ENCODE measurements at regions not wholly inside any gene's neighbourhood (a gene's known extent, or its start where the extent isn't known, plus 50 kb on each side); places are given as distances from the start of the nearest gene placed in this dataset.

DNA sequence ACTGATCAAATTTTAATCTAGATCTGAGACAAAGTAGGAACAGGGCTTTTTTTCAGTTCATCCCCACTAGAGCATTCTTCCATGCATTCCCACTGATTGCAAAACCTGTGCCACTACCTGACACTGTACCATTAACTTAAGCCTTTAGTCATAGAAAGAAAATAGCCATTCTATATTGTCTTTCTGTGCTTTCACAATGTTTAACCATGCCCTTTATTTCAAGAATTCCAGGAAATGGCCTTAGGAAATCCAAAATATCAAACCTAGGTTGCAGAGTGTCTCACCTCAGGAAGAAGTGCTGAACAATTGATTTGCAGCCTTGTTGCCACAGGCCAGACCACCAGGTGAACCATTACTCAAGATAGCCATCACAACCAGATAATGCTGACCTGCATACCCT lies 56.2 kb upstream of the TGFBR2 start:
- no peaks in the 10 kb centered on the region for H3K4me1 Mint-ChIP-seq
- H3K36me3 Mint-ChIP-seq = no peaks in the 10 kb centered on the region
- POLR2A ChIA-PET (ENCODE audit: partially characterized antibody) = no interaction called here
- Histone ChIP-seq H3K4me3 (ENCODE audit: low read length in 2 of 2) (no peak overlapping the region), H3K4me1 (ENCODE audit: insufficient read depth, low read length) (no peaks in the 10 kb centered on the region), H3K27me3 (ENCODE audit: insufficient read depth, low read length) (no peaks in the 10 kb centered on the region), H3K36me3 (ENCODE audit: insufficient read depth, low read length) (no peaks in the 10 kb centered on the region), H3K27ac (ENCODE audit: low read depth, low read length) (no peak overlapping the region), H3K9me3 (ENCODE audit: control insufficient read depth in 1 of 2, low read length in 2 of 2) (no peaks in the 10 kb centered on the region)
- CTCF ChIA-PET (ENCODE audit: partially characterized antibody) = no interaction called here
- H3K27ac Mint-ChIP-seq = no peak overlapping the region
- H3K4me3 Mint-ChIP-seq = no peak overlapping the region
- H3K27me3 Mint-ChIP-seq = no peaks in the 10 kb centered on the region
- intact Hi-C loops (cut with micrococcal nuclease) = no loop called here
- H3K9me3 Mint-ChIP-seq = peaks cover 0 to 2% (median 0%) of the 10 kb centered on the region in 8 donors
- no peak for DNase-seq

DNA sequence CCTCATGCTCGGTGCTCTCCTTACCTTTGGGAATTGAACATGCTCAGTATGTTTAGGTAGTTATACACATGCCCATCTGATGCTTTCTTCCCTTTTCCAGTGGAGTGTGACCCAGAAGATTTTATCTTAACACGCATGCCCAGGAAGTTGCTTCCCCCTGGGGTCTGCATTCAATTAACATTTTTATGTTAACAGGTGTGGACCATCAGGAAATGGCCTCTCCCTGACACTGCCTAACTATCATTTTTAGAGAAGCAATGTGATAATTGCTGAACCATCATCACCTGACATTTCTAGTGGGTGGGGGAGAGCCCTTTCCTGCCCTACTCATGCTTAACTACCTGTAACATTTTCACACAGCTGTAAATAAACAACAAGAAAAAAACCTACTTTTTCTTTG lies 55.1 kb upstream of the TGFBR2 start:
- no peak overlapping the region for H3K27ac ChIP-seq (ENCODE audit: low read depth, low read length)
- ChIA-PET CTCF (ENCODE audit: partially characterized antibody) (interaction anchor here (1.1 kb wide), 1 partner anchor 10 kb away, joined by 4 read pairs; no protein-coding TSS in a partner anchor), POLR2A (ENCODE audit: partially characterized antibody) (interaction anchor here (1.1 kb wide), 1 partner anchor 55 kb away, joined by 3 read pairs; the partner anchor contains the start of gene TGFBR2)
- Mint-ChIP-seq H3K27ac (no peak overlapping the region), H3K4me3 (no peak overlapping the region), H3K4me1 (no peaks in the 10 kb centered on the region), H3K27me3 (no peaks in the 10 kb centered on the region), H3K9me3 (peaks cover 0 to 2% (median 0%) of the 10 kb centered on the region in 8 donors), H3K36me3 (no peaks in the 10 kb centered on the region)
- intact Hi-C loops (cut with micrococcal nuclease) = no loop called here
- DNase-seq = no peak
- H3K36me3 ChIP-seq (ENCODE audit: insufficient read depth, low read length) = no peaks in the 10 kb centered on the region
- H3K4me1 ChIP-seq (ENCODE audit: insufficient read depth, low read length) = no peaks in the 10 kb centered on the region
- H3K9me3 ChIP-seq (ENCODE audit: control insufficient read depth in 1 of 2, low read length in 2 of 2) = no peaks in the 10 kb centered on the region
- no peak overlapping the region for H3K4me3 ChIP-seq (ENCODE audit: low read length in 2 of 2)
- no peaks in the 10 kb centered on the region for H3K27me3 ChIP-seq (ENCODE audit: insufficient read depth, low read length)

DNA sequence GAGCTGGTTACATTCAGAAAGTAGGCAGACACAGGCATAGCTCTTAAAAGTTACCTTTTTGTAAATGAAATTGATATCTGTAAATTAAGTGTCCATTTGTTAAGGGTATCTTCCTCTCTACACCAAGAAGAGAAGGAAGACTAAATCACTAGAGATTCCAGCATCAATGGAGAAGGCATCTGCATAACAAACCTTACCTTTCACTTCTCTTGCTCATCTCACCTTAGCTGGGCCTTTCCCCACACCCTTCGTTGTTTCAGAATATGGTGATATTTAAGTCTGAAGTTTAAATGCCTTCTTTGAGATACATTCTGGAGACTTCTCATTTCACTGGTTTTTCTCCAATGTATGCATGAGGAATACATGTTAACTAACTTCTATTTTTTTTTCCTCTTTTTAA lies 54.5 kb upstream of the TGFBR2 start:
- no peaks in the 10 kb centered on the region for H3K9me3 ChIP-seq (ENCODE audit: control insufficient read depth in 1 of 2, low read length in 2 of 2)
- POLR2A ChIA-PET (ENCODE audit: partially characterized antibody) = interaction anchor here (1.1 kb wide), 1 partner anchor 54 kb away, joined by 3 read pairs; the partner anchor contains the start of gene TGFBR2

DNA sequence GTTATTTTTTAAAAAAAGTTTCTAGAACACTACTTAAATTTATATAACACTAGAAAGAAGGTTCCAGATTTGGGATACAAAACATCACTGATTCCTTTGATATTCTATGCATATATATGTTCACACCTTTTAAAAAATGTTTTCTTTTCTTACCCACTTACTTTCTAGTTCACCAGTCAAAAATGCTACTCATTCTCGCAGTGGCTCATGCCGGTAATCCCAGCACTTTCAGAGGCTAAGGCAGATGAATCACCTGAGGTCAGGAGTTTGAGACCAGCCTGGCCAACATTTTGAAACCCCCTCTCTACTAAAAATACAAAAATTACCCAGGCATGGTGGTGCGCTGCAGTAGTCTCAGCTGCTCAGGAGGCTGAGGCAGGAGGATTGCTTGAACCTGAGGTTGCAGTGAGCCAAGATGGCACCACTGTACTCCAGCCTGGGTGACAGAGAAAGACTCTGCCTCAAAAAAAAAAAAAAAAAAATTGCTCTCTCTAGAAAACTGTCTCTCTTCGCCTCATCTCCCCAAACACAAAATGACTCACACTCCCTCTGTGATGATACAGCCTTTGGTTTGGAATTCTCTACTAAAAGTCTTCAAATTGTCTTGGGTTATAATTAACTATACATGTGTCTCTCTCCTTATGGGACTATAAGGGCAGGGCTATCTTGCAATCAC lies 52.6 kb upstream of the TGFBR2 start:
- intact Hi-C loops (cut with micrococcal nuclease) = no loop called here
- POLR2A ChIA-PET (ENCODE audit: partially characterized antibody) = no interaction called here

More for the DNA sequence above, 54.5 kb upstream of the TGFBR2 start:
- Histone ChIP-seq H3K4me1 (ENCODE audit: insufficient read depth, low read length) (no peaks in the 10 kb centered on the region), H3K27ac (ENCODE audit: low read depth, low read length) (no peak overlapping the region), H3K4me3 (ENCODE audit: low read length in 2 of 2) (no peak overlapping the region), H3K27me3 (ENCODE audit: insufficient read depth, low read length) (no peaks in the 10 kb centered on the region), H3K36me3 (ENCODE audit: insufficient read depth, low read length) (no peaks in the 10 kb centered on the region)
- intact Hi-C loops (cut with micrococcal nuclease) = no loop called here
- no peak for DNase-seq
- Mint-ChIP-seq H3K9me3 (peaks cover 0 to 2% (median 0%) of the 10 kb centered on the region in 8 donors), H3K27me3 (no peaks in the 10 kb centered on the region), H3K27ac (no peak overlapping the region), H3K36me3 (no peaks in the 10 kb centered on the region), H3K4me1 (no peaks in the 10 kb centered on the region), H3K4me3 (no peak overlapping the region)
- CTCF ChIA-PET (ENCODE audit: partially characterized antibody) = interaction anchor here (1.1 kb wide), 1 partner anchor 9 kb away, joined by 4 read pairs; no protein-coding TSS in a partner anchor

DNA sequence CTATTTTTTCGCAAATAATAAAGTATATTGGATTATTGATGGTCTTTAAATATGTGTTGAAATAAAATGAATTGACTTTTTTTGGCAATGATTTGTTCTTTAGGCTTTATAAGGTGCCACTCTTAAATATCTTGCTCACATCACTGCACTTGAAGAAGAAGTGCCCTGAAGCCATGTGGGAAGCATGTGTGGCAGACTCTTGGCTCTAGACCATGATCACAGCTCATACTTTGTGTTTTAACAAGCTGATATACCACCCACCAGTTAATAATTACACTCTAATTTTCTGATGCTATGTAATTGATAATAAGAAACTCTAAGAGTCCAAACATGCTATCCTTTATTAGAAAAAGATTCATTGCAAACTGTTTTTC lies 52.1 kb upstream of the TGFBR2 start:
- ChIA-PET POLR2A (ENCODE audit: partially characterized antibody) (no interaction called here), CTCF (ENCODE audit: partially characterized antibody) (no interaction called here)
- H3K27me3 ChIP-seq (ENCODE audit: insufficient read depth, low read length) = no peaks in the 10 kb centered on the region
- no peaks in the 10 kb centered on the region for H3K27me3 Mint-ChIP-seq
- intact Hi-C loops (cut with micrococcal nuclease) = no loop called here
- peaks cover 0 to 3% of the 10 kb centered on the region in 2 donors for H3K36me3 Mint-ChIP-seq
- H3K27ac Mint-ChIP-seq = no peak overlapping the region
- H3K36me3 ChIP-seq (ENCODE audit: insufficient read depth, low read length) = no peaks in the 10 kb centered on the region
- H3K4me1 ChIP-seq (ENCODE audit: insufficient read depth, low read length) = no peaks in the 10 kb centered on the region
- no peak for DNase-seq
- no peak overlapping the region for H3K27ac ChIP-seq (ENCODE audit: low read depth, low read length)
- H3K4me3 Mint-ChIP-seq = no peak overlapping the region
- H3K9me3 Mint-ChIP-seq = no peaks in the 10 kb centered on the region
- H3K4me1 Mint-ChIP-seq = no peaks in the 10 kb centered on the region
- H3K9me3 ChIP-seq (ENCODE audit: control insufficient read depth in 1 of 2, low read length in 2 of 2) = no peaks in the 10 kb centered on the region
- H3K4me3 ChIP-seq (ENCODE audit: low read length in 2 of 2) = no peak overlapping the region

More for the DNA sequence above, 52.6 kb upstream of the TGFBR2 start:
- H3K9me3 Mint-ChIP-seq = peaks cover 0 to under 1% (median 0%) of the 10 kb centered on the region in 8 donors
- no peak for DNase-seq
- CTCF ChIA-PET (ENCODE audit: partially characterized antibody) = no interaction called here
- H3K4me3 ChIP-seq (ENCODE audit: low read length in 2 of 2) = no peak overlapping the region
- H3K27me3 Mint-ChIP-seq = no peaks in the 10 kb centered on the region
- H3K4me1 ChIP-seq (ENCODE audit: insufficient read depth, low read length) = no peaks in the 10 kb centered on the region
- no peaks in the 10 kb centered on the region for H3K9me3 ChIP-seq (ENCODE audit: control insufficient read depth in 1 of 2, low read length in 2 of 2)
- H3K36me3 ChIP-seq (ENCODE audit: insufficient read depth, low read length) = no peaks in the 10 kb centered on the region
- H3K4me1 Mint-ChIP-seq = no peaks in the 10 kb centered on the region
- no peak overlapping the region for H3K27ac ChIP-seq (ENCODE audit: low read depth, low read length)
- peaks cover 0 to 3% of the 10 kb centered on the region in 2 donors for H3K36me3 Mint-ChIP-seq
- no peak overlapping the region for H3K4me3 Mint-ChIP-seq
- H3K27me3 ChIP-seq (ENCODE audit: insufficient read depth, low read length) = no peaks in the 10 kb centered on the region
- H3K27ac Mint-ChIP-seq = no peak overlapping the region

DNA sequence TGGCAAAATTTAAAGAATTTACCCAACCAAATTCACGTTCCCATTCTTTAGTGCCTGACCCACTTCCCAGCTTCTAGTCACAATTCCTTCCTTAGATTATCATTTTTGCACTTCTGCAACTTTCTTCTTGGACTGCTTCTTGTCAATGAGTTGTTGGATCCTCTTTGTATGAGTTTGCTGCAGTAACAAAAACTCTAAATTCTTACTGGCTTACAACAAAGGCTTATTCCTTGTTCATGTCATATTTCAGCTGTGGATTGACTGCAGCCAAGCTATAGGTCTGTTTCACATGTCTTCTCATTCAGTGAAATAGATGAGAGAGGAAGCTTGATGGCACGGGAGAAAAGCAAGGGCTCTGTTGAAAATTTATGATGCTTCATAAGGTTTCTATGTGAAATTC lies 50.4 kb upstream of the TGFBR2 start:
- Mint-ChIP-seq H3K27me3 (no peaks in the 10 kb centered on the region), H3K4me1 (no peaks in the 10 kb centered on the region), H3K27ac (no peak overlapping the region), H3K36me3 (peaks cover 0 to 3% of the 10 kb centered on the region in 2 donors), H3K9me3 (no peaks in the 10 kb centered on the region), H3K4me3 (no peak overlapping the region)
- no peaks in the 10 kb centered on the region for H3K36me3 ChIP-seq (ENCODE audit: insufficient read depth, low read length)
- DNase-seq = no peak
- no peaks in the 10 kb centered on the region for H3K4me1 ChIP-seq (ENCODE audit: insufficient read depth, low read length)
- CTCF ChIA-PET (ENCODE audit: partially characterized antibody) = interaction anchor here (0.7 kb wide), 1 partner anchor 73 kb away, joined by 3 read pairs; no protein-coding TSS in a partner anchor
- H3K27ac ChIP-seq (ENCODE audit: low read depth, low read length) = no peak overlapping the region
- H3K9me3 ChIP-seq (ENCODE audit: control insufficient read depth in 1 of 2, low read length in 2 of 2) = no peaks in the 10 kb centered on the region
- intact Hi-C loops (cut with micrococcal nuclease) = no loop called here
- POLR2A ChIA-PET (ENCODE audit: partially characterized antibody) = no interaction called here
- H3K27me3 ChIP-seq (ENCODE audit: insufficient read depth, low read length) = no peaks in the 10 kb centered on the region
- no peak overlapping the region for H3K4me3 ChIP-seq (ENCODE audit: low read length in 2 of 2)
